D721Med (cell line): ENCODE measurements at regions not wholly inside any gene's neighbourhood (a gene's known extent, or its start where the extent isn't known, plus 50 kb on each side); places are given as distances from the start of the nearest gene placed in this dataset.

Source experiments
- DNase-seq: peaks from one replicate; pipeline ENCODE4 v3.0.0; 2011; ENCODE audit warnings: low spot score; ENCODE audit not compliant: insufficient read length
- FAIRE-seq: peaks from 2 replicates; lab custom pipeline; 2011; peaks lifted over from hg19 to GRCh38; lab: Jason Lieb, UNC
- TF ChIP-seq, protein P1 (sequence below): IDR thresholded peaks from 2 replicates; pipeline ENCODE4 v1.5.1; 2012; ENCODE audit warnings: mild to moderate bottlenecking, control low read depth; ENCODE audit not compliant: insufficient read depth; ENCODE audit errors: missing control alignments

DNA sequence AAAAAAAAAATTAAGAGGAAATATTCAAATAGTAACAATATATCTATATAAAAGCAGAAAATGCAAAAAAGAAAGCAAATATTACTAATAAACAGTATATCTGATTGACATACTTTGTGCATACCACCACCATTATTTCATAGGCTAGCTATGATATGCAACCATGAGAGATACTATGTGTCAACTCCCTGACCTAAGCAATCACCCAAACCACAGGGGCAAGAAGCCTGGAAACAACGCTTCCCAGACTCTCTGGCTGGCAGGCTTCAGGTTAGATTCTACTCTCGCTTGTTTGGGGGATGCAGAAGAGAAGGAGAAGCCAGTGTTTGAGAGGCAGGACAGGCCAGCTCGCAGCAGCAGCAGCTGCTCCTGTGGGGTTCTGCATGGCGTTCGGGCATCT is 169.3 kb upstream of the TPM1 start:
- DNase-seq (no peak), FAIRE-seq (no peak)
- TF ChIP-seq, protein P1, sequence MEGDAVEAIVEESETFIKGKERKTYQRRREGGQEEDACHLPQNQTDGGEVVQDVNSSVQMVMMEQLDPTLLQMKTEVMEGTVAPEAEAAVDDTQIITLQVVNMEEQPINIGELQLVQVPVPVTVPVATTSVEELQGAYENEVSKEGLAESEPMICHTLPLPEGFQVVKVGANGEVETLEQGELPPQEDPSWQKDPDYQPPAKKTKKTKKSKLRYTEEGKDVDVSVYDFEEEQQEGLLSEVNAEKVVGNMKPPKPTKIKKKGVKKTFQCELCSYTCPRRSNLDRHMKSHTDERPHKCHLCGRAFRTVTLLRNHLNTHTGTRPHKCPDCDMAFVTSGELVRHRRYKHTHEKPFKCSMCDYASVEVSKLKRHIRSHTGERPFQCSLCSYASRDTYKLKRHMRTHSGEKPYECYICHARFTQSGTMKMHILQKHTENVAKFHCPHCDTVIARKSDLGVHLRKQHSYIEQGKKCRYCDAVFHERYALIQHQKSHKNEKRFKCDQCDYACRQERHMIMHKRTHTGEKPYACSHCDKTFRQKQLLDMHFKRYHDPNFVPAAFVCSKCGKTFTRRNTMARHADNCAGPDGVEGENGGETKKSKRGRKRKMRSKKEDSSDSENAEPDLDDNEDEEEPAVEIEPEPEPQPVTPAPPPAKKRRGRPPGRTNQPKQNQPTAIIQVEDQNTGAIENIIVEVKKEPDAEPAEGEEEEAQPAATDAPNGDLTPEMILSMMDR = no peak

DNA sequence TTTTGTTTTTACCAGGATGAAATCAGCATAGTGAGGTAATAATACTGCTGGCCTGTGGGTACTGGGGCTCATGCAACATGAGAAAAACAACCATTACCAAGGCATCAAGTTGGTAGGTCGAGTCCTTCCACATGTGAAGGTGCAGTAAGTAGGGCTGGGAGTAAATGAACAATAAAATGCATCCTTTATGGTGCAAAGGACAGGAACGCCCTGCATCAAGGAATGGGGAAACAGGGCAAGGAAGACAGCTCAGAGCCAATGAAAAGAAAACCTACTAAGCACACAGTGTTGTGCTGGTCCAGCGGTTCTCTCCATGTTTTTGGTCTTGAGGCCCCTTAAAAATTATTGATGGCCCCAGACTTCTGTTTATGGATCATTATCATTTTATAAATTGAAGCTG is 168.5 kb upstream of the TPM1 start:
- no peak for FAIRE-seq
- no peak for DNase-seq
- TF ChIP-seq, protein P1 = no peak

DNA sequence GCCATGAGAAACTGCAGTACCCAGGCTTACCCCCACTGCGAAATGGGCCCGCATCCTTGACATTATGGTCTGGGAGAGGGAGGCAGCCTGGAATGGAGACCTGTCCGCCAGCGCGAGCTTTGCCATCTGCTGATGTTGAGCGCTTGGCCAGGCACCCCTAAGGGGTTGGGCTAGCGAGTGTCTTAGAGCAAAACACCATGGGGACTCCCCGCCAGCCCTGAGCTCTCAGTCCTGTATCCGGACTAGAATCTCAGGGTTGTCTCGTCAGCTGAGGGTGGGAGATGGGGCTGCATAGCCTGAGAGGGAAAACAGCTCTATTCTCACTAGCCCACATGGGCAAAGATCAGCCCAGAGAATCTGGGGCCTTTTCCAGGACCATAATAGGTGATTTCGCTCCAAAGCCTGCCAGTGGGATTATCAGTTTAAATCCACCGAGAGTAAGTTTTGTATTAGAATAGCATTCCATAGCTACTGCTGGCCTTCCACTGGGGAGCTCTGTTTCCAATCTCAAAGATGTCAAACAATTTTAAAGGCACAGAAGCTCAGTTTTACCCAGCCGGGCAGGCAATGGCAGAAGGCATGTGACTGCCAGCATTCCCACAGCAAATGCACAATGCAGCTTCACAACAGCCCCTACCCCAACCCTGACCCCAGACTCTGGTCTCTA is 167.5 kb upstream of the TPM1 start:
- FAIRE-seq (no peak), DNase-seq (no peak)
- TF ChIP-seq, protein P1 = no peak

DNA sequence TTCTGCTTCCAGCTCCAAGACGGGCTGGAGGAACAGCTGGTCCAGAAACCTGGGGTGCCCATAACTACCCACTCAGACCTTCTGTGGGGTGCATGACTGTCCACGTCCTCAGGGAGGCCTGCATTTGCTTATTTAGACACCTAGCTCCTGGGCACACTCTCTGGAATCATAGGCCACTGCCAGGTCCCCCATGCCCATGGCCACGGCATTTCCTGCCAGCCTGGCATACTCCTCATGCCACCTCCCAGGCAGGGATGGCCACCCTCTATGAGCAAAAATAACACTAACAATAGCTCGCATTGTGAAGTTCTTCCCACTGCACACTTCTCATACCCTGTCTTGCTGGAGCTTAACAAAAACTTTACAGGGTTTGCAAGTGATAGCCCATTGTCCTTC is 166.9 kb upstream of the TPM1 start:
- TF ChIP-seq, protein P1 = no peak
- DNase-seq (no peak), FAIRE-seq (no peak)

DNA sequence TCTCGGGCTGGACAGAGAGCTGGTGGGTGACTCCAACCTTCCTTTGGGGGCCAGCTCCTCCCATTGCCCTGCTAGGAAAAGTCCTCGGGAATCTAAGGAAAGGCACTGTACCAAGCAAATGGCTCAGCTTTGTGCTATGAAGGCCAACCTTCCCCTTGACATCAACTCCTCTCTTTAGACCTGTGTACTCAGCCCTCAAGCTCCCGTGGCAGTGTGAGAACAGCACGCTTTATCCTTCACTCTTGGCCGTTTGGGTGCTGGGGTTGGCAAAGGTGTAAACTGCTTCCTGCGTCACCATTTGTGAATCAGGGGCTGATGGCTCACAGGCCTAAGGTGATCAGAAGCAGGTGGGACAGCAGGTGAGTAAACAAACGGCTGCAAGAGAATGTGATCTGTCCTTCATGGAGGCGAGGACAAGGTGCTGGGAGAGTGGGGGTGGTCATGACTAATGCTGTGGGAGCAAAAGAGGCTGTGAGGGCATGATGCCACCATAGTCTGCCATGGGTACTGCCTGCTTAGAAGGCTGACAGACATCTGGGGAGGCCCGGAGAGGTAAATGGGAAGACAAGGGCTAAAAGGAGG is 165.2 kb upstream of the TPM1 start:
- no peak for DNase-seq
- FAIRE-seq = no peak
- TF ChIP-seq, protein P1 = no peak

DNA sequence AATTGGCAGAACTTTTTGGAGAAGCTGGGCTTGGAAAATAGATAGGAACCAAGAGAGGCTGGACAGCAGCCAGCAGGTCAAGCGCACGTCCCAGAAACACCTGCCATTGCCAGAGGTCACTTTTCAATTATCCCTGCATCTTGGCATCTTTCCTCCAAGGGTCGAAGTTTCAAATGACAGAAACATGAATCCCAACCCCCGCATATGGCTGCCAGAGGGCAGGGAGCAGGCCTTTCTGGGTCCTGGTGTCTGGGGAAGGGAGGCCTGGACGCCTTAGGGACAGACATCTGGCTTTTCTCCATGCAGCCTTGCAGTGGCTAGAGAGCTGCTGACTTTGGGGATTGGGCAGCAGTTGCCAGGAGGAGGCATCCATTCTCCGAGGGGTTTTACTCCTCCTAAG is 164.5 kb upstream of the TPM1 start:
- TF ChIP-seq, protein P1 = no peak
- FAIRE-seq (no peak), DNase-seq (no peak)

DNA sequence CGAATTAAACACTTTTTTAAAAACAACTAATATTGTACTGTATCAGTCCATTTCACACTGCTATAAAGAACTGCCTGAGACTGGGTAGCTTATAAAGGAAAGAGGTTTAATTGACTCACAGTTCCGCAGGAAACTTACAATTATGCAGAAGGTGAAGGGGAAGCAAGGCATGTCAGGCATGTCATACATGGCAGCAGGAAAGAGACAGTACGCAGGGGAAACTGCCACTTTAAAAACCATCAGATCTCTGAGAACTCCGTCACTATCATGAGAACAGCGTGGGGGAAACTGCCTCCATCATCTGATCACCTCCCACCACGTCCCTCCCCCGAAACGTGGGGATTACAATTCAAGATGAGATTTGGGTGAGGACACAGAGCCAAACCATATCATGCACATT is 162.8 kb upstream of the TPM1 start:
- FAIRE-seq = no peak
- TF ChIP-seq, protein P1 = no peak

More for the DNA sequence above, 162.8 kb upstream of the TPM1 start:
- no peak for DNase-seq
